HuH-7 (cell line): ENCODE measurements at regions not wholly inside any gene's neighbourhood (a gene's known extent, or its start where the extent isn't known, plus 50 kb on each side); places are given as distances from the start of the nearest gene placed in this dataset.
"Not testable (repeated sequence)": the region's sequence is repeated elsewhere in the genome, so short reads cannot be mapped to it uniquely, and the experiment has no call there.

Experiments
- DNase-seq: peaks from one replicate; pipeline ENCODE4 v3.0.0; 2011; ENCODE audit warnings: low spot score

DNA sequence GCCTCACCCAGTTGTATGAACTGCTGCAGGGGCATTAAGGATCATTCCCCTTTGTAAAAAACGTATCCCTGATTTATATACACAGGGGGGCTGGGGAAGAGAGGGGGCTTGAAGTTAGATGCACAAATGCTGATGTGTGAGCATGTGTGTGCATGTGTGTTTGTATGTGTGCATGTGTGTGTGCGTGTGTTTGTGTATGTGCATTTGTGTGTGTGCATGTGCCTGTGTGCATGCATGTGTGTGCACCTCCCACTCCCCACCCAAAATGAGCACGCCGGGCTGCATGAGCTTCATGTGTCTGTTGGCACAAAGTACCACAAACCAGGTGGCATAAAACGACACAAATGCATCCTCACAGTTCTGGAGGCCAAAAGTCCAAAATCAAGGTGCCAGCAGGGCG, 1315.2 kb downstream of the TBC1D22A start:
- DNase-seq = no peak

GRCh38 chr22:48076008-48076407, 1313.6 kb downstream of the TBC1D22A start:
- DNase-seq = no peak

GRCh38 chr22:48075604-48076003, 1313.2 kb downstream of the TBC1D22A start:
- DNase-seq = no peak

DNA sequence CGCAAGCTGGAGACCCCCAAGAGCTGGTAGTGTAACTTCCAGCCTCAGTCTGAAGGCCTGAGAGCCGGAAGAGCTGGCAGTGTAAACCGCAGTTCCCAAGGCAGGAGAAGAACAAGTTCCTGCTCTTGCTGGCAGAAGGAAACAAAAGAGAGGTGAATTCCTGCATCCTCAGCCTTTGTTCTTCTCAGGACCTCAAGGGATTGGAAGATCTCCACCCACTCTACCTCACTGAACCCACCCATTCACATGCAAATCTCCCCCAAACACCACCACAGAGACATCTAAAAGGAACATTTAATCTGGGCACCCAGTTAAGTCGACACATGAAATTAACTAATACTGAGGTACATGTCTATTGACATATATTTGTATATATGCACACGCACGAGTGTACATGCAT, 1310.3 kb downstream of the TBC1D22A start:
- no peak for DNase-seq

DNA sequence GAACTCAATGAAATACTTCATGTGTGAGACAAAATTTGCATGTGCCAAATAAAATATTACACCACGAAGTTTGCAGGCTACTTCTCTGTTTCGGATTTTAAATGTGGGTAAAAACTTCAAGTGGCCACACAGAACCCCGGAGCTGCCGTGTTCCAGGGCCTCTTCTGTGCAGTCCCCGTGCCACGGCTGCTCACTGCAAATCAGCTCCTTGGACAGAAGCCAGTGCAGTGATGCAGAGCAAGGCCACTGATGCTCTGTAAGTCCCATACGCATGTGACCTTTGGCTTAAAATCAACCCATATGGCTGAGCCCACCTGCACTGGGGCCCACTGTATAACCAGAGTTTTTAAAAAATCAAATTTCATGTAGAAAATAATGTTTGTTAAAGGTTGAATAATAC, 1309.4 kb downstream of the TBC1D22A start:
- DNase-seq = no peak

DNA sequence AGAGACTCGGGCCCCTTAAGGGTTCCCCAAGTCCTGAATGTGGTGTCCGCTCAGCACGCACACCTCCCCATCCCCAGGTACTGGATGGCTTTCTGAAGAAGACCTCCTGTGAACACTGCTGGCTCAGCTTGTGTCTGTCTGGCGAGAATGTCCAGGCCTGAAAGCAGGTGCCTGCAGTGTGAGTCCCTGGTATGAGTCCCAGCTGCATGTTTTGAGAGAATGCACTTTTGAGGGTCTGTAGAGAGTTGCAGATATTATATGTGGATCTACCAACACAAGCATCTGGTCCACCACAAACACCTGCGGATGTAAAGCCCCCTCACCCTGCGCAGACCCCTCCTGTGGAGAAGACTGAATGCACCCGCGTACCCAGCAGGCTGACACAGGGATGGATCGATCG, 1308.9 kb downstream of the TBC1D22A start:
- DNase-seq = no peak

DNA sequence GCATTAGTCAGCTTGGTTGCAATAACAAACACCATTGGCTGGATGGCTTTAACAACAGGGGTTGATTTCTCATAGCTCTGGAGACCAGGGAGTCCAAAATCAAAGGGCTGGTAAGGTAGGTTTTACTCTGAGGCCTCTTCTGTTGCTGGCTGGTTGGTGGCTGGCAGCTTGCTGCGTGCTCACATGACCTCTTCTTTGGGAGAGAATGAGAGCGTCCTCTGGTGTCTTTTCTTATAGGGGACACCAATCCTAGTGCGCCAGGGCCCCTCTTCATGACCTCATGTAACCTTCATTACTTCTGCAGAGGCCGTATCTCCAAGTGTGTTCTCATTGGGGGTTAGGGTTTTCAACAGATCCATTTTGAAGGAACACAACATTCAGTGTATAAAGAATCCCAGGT, 1308.3 kb downstream of the TBC1D22A start:
- DNase-seq = no peak

DNA sequence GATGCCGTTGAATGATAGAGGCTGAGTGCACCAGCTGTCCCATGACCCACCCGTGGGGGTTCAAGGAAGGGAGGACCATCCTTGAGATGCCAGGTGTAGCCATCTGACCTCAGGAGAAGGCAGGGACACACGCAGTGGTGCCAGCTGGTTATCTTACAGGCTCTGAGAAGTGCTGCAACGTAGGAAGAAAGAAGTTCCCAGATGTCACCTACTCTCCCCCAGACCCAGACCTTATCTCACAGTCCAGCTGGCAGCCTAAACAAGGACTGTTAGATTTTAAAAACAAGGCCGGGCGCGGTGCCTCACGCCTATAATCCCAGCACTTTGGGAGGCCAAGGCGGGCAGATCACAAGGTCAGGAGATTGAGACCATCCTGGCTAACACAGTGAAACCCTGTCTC, 1307.6 kb downstream of the TBC1D22A start:
- DNase-seq = no peak

- no peak for DNase-seq
Observed at GRCh38 chr22:48069256-48069655, 1306.8 kb downstream of the TBC1D22A start.

GRCh38 chr22:48068323-48068885, 1306.0 kb downstream of the TBC1D22A start:
- no peak for DNase-seq

DNA sequence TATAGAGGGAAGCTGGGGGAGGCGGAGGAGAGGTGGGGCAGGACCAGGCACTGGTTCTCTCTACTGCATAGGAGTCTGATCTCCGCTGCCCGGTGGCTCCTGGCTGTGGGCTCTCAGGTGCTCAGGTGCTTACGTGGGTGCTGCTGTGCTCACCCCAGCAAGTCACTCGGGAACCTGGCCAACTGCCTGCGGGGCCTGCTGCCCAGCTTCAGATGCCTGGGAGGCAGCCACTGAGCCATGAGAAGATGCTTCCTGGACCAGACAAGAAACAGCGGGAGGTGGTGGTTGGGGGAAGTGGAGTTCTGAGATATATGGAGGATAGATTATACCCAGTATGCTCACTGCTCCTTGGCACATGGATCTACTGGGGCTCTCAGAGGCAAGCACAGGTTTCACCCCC, 1303.4 kb downstream of the TBC1D22A start:
- DNase-seq = no peak

DNA sequence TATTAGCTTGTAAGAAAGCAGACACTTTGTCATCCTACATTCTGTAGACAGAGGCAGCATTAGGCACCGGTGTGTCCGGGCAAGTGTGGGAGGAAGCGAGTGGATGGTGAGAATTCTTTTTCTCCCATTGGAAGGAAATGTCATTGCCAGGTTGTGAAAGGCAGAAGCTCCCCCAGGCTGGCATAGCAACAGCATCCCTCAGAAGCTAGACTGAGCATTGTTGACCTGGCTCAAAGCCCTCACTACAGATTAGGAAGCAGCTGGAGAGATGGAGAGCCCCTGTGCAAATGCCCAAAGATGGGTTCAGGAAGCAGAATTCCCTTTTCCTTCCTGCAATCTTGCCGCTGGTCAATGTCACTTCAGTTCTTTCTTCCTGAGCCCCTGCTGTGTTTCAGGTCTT, 1299.3 kb downstream of the TBC1D22A start:
- no peak for DNase-seq

- no peak for DNase-seq
Observed at GRCh38 chr22:48060266-48060665, 1297.8 kb downstream of the TBC1D22A start.

GRCh38 chr22:48059521-48059920, 1297.1 kb downstream of the TBC1D22A start:
- DNase-seq = not testable (repeated sequence)

GRCh38 chr22:48057116-48057835, 1294.8 kb downstream of the TBC1D22A start:
- DNase-seq = no peak

- no peak for DNase-seq
Observed at GRCh38 chr22:48055827-48056226, 1293.4 kb downstream of the TBC1D22A start.

DNA sequence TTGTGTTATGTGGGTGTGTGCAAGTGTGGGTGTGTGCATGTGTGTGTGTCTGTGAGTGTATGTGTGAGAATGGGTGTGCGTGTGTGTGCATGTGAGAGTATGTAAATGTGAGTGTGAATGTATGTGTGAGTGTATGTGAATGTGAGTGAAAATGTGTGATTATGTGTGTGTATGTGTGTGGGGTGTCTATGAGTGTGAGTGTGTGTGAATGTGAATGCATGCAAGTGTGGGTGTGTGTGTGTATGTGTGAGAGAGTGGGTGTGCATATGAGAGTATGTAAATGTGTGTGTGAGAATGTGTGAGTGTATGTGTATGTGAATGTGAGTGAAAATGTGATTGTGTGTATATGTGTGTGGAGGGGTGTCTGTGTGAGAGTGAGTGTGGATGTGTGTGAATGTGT, 1292.7 kb downstream of the TBC1D22A start:
- DNase-seq = no peak

DNA sequence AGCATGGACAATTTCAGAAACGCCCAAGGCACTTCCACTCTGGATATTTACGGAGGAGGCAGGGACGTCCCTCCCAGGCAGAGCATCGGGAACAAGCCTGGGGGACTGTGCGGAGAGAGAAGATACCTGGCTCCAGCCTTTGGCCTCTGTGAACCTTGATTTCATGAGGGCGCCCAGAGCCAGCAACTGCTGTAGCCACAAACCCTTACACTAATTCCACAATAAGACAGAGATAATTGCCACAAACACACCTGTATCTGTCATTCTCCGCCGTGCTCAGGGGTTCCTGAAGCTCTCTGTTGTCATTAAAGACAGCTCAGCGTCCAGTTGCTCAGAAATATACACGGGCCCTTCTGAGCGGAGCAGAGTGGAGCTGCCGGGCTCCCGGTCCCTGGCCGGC, 1292.1 kb downstream of the TBC1D22A start:
- no peak for DNase-seq

DNA sequence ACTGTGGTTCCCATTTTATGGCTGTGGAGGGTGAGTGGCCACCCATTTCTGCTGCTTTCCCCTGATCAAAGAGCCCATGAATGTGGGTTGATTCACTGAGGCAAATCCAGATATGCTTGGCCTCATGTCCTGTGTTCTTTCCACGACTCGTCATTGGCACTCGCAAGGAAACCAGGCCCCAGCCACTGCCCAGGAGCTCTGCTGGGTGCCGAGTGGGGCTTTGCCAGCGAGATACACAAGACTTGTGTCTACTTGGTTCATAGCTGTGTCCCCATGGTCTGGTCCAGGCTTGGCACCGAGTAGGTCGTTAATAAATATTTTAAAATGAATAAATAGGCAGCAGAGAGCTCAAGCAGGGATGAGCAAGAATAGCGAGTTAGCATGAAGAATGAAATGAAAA, 1291.5 kb downstream of the TBC1D22A start:
- DNase-seq = no peak

GRCh38 chr22:48053486-48053885, 1291.0 kb downstream of the TBC1D22A start:
- no peak for DNase-seq

- DNase-seq = no peak
Observed at GRCh38 chr22:48052621-48052890, 1290.1 kb downstream of the TBC1D22A start.

DNA sequence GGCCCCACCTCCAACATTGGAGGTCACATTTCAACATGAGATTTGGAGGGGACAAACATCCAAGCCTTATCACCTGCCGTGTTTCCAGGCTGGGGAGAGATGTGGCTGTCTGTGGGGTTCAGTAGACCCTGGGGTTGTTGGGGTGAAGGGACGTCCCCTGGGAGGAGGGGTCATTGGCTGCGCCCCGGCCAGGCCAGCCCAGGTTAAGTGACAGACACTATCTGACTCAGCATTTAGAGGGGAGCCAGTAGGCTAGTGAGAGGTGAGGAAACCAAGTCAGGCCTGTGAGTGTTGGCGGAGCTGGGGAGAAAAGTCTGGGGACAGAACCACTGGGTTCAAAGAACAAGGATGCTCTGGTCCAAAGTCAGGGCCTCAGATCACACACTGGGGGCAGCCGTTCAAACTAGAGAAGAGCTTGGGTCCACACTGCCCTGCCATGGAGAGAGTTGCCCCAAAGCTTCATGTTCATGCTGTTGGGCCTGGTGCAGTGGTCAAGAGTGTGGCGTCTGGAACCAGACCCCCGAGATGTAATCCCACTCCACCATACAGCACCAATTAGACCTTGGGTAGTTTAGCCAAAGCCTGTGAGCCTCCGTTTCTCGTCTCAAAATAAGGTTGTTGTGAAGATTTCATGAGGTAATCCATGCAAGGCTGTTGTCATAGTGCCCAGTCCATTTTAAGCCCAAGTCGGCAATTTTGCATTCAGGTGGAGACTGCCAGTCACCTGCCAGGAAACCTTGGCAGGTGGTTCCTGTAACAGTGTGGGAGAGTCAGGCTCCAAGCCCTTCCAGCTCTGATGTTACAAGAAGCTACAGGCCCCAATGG, 1289.6 kb downstream of the TBC1D22A start:
- DNase-seq = no peak

- DNase-seq = no peak
Observed at GRCh38 chr22:48050836-48051235, 1288.4 kb downstream of the TBC1D22A start.

DNA sequence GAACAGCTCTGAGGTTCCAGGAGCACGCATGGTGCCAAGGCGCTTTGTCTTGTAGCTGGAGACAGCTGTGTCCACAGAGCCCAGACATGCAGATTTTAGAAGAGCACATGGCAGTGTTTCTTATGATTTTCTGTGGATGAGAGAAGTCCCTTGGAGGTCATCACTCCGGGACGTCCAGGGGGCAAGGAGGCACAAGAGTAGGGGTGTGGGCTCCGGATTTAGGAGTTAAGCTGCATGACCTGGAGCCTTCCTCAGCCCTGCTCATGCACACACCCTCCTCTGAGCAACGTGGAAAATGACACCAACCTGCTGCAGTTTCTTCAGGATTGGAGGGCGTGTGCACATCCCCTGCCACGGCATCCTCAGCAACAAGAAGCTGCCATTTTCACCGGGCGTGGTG, 1286.7 kb downstream of the TBC1D22A start:
- no peak for DNase-seq
